Panc1 (cell line): ENCODE measurements at regions not wholly inside any gene's neighbourhood (a gene's known extent, or its start where the extent isn't known, plus 50 kb on each side); places are given as distances from the start of the nearest gene placed in this dataset.

Experiments used
- ATAC-seq: fragments of 200-7000 bp; cut with Tn5 transposase; 2 replicates; pipeline ENCODE4 v1.9.1; 2020; ENCODE audit warnings: mild to moderate bottlenecking, moderate library complexity
- BruUV-seq: library from RNA; stranded (reverse); fragments of 400-500 nt; replicated peaks from 2 replicates; lab custom pipeline; 2021; lab: Mats Ljungman, UMichigan
- CTCF ChIA-PET: fragments of 300-600 bp; sonication (Branson Sonifier 250); formaldehyde crosslinking; loops from one replicate; lab custom pipeline; 2022; ENCODE audit warnings: antibody characterized with exemption; lab: Charles Lee
- POLR2A ChIA-PET: fragments of 300-600 bp; sonication (Branson Sonifier 250); formaldehyde crosslinking; loops from one replicate; lab custom pipeline; 2022; ENCODE audit warnings: antibody characterized with exemption; lab: Charles Lee
- DNase-seq: peaks from one replicate; pipeline ENCODE4 v3.0.0-alpha.2; 2010; ENCODE audit warnings: low read depth, low spot score
- H3K27ac ChIP-seq: 2 replicates; pipeline ENCODE4 v1.5.1; 2011; ENCODE audit warnings: mild to moderate bottlenecking, low read length, inconsistent platforms
- H3K27me3 ChIP-seq: fragments of 200-500 bp; sonication (Bioruptor generic); 2 replicates; pipeline ENCODE4 v1.6.0; 2014; ENCODE audit warnings: low read length, inconsistent platforms; ENCODE audit not compliant: control insufficient read depth, insufficient read depth
- H3K36me3 ChIP-seq: fragments of 200-500 bp; sonication (Bioruptor generic); 2 replicates; pipeline ENCODE4 v1.5.1; 2014; ENCODE audit warnings: inconsistent platforms, mild to moderate bottlenecking, low read length, moderate library complexity; ENCODE audit not compliant: control insufficient read depth, insufficient read depth
- H3K4me1 ChIP-seq: 2 replicates; pipeline ENCODE4 v1.5.1; 2011; ENCODE audit warnings: inconsistent platforms, mild to moderate bottlenecking, low read length, moderate library complexity; ENCODE audit not compliant: control insufficient read depth, insufficient read depth
- H3K4me3 ChIP-seq, 2 experiments: 2 replicates each; pipeline ENCODE4 v1.5.1; 2011 to 2012; ENCODE audit warnings: low read depth in 2 of 2, low read length in 2 of 2, mild to moderate bottlenecking in 2 of 2, inconsistent platforms in 1 of 2, moderate library complexity in 1 of 2
- H3K9me3 ChIP-seq: fragments of 200-500 bp; sonication (Bioruptor generic); 2 replicates; pipeline ENCODE4 v1.5.1; 2014; ENCODE audit warnings: low read depth, mild to moderate bottlenecking, inconsistent platforms, low read length, moderate library complexity; ENCODE audit not compliant: control insufficient read depth, insufficient read depth
- POLR2AphosphoS5 ChIP-seq: IDR thresholded peaks from 2 replicates; pipeline ENCODE4 v1.6.1; 2012; ENCODE audit warnings: mild to moderate bottlenecking, low read depth, low read length, moderate library complexity
- SIN3A ChIP-seq: IDR thresholded peaks from 2 replicates; pipeline ENCODE4 v1.6.1; 2012; ENCODE audit warnings: low read depth, mild to moderate bottlenecking, low read length, moderate library complexity, borderline replicate concordance; ENCODE audit not compliant: insufficient read depth
- TCF7L2 ChIP-seq: IDR thresholded peaks from 2 replicates; pipeline ENCODE4 v1.6.1; 2011; ENCODE audit warnings: mild to moderate bottlenecking, low read depth, low read length, inconsistent platforms
- in situ Hi-C: cut with HindIII; loops from 2 replicates; pipeline ENCODE4 v1.10.0; 2016; ENCODE audit warnings: low sequenced_read_pairs, low pct_unique_long_range_greater_than_20kb
- intact Hi-C: fragments of 100-400 bp; cut with micrococcal nuclease; formaldehyde crosslinking; loops from one replicate; pipeline ENCODE4 v1.10.0; 2022; ENCODE audit not compliant: unreplicated experiment
- TF ChIP-seq, protein P1 (sequence below): fragments of 450-650 bp; IDR thresholded peaks from 2 replicates; pipeline ENCODE4 v1.5.1; 2017; ENCODE audit warnings: mild to moderate bottlenecking
- TF ChIP-seq, protein P2 (sequence below), 2 experiments: IDR thresholded peaks; 2 replicates each; pipeline ENCODE4 v1.6.1; 2011 to 2012; ENCODE audit warnings: low read depth in 2 of 2, control low read depth in 1 of 2, low read length in 1 of 2, mild to moderate bottlenecking in 1 of 2, moderate library complexity in 1 of 2; ENCODE audit not compliant: insufficient read depth in 1 of 2

DNA sequence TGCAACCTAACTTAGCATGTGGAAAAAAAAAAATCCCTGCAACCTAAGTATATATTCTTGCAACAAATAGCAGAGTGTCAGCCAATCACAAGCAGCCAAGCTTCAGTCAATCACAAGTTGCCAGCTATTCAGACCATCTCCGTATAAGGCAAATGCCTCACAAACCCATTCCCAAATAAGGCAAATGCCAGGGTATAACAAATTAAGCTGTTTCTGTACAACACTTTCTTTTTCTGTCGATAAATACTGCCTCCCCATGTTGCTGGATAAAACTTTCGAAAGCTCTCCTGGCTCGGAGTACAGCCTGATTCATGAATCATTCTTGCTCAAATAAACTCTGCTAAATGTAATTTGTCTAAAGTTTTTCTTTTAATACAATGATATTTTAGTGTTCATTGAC, 460.7 kb upstream of the SMIM31 start:
- Histone ChIP-seq H3K27ac (no peak overlapping the region), H3K36me3 (no peaks in the 10 kb centered on the region), H3K4me3 (no peak overlapping the region), H3K27me3 (no peaks in the 10 kb centered on the region), H3K4me1 (no peaks in the 10 kb centered on the region), H3K9me3 (no peaks in the 10 kb centered on the region)
- DNase-seq: no peak
- ATAC-seq: no peak
- POLR2A ChIA-PET: no interaction called here
- CTCF ChIA-PET: no interaction called here
- TF ChIP-seq, protein P1, sequence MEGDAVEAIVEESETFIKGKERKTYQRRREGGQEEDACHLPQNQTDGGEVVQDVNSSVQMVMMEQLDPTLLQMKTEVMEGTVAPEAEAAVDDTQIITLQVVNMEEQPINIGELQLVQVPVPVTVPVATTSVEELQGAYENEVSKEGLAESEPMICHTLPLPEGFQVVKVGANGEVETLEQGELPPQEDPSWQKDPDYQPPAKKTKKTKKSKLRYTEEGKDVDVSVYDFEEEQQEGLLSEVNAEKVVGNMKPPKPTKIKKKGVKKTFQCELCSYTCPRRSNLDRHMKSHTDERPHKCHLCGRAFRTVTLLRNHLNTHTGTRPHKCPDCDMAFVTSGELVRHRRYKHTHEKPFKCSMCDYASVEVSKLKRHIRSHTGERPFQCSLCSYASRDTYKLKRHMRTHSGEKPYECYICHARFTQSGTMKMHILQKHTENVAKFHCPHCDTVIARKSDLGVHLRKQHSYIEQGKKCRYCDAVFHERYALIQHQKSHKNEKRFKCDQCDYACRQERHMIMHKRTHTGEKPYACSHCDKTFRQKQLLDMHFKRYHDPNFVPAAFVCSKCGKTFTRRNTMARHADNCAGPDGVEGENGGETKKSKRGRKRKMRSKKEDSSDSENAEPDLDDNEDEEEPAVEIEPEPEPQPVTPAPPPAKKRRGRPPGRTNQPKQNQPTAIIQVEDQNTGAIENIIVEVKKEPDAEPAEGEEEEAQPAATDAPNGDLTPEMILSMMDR: no peak
- no peak for TF ChIP-seq SIN3A
- TF ChIP-seq, protein P2, sequence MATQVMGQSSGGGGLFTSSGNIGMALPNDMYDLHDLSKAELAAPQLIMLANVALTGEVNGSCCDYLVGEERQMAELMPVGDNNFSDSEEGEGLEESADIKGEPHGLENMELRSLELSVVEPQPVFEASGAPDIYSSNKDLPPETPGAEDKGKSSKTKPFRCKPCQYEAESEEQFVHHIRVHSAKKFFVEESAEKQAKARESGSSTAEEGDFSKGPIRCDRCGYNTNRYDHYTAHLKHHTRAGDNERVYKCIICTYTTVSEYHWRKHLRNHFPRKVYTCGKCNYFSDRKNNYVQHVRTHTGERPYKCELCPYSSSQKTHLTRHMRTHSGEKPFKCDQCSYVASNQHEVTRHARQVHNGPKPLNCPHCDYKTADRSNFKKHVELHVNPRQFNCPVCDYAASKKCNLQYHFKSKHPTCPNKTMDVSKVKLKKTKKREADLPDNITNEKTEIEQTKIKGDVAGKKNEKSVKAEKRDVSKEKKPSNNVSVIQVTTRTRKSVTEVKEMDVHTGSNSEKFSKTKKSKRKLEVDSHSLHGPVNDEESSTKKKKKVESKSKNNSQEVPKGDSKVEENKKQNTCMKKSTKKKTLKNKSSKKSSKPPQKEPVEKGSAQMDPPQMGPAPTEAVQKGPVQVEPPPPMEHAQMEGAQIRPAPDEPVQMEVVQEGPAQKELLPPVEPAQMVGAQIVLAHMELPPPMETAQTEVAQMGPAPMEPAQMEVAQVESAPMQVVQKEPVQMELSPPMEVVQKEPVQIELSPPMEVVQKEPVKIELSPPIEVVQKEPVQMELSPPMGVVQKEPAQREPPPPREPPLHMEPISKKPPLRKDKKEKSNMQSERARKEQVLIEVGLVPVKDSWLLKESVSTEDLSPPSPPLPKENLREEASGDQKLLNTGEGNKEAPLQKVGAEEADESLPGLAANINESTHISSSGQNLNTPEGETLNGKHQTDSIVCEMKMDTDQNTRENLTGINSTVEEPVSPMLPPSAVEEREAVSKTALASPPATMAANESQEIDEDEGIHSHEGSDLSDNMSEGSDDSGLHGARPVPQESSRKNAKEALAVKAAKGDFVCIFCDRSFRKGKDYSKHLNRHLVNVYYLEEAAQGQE (IDR thresholded peaks at IDR 0.05; ENCODE audit: insufficient read depth in 1 of 2, low read depth in 2 of 2, low read length in 1 of 2): no peak
- TF ChIP-seq POLR2AphosphoS5: no peak
- no peak for TF ChIP-seq TCF7L2
- no TSS peak for BruUV-seq
- in situ Hi-C loops (no loop called here), intact Hi-C loops (no loop called here)

DNA sequence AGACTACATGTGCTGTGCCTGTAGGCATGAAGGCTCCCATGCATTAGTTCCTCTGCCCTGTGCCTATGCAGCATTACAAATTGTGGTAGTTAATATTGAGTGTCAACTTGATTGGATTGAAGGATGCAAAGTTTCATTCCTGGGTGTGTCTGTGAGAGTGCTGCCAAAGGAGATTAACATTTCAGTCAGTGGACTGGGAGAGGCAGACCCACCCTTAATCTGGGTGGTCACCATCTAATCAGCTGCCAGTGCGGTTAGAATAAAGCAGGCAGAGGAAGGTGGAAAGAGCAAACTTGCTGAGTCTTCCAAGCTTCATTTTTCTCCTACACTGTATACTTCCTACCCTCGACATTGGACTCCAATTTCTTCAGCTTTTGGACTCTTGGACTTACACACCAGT, 460.2 kb upstream of the SMIM31 start:
- no peak for DNase-seq
- Histone ChIP-seq H3K4me3 (no peak overlapping the region), H3K27ac (no peak overlapping the region), H3K4me1 (no peaks in the 10 kb centered on the region), H3K27me3 (no peaks in the 10 kb centered on the region), H3K36me3 (no peaks in the 10 kb centered on the region), H3K9me3 (no peaks in the 10 kb centered on the region)
- in situ Hi-C loops (no loop called here), intact Hi-C loops (no loop called here)
- no TSS peak for BruUV-seq
- TF ChIP-seq TCF7L2: no peak
- no peak for TF ChIP-seq POLR2AphosphoS5
- no peak for TF ChIP-seq SIN3A
- TF ChIP-seq, protein P2 (IDR thresholded peaks at IDR 0.05; ENCODE audit: insufficient read depth in 1 of 2, low read depth in 2 of 2, low read length in 1 of 2): no peak
- TF ChIP-seq, protein P1: no peak
- POLR2A ChIA-PET: no interaction called here
- ATAC-seq: no peak
- CTCF ChIA-PET: no interaction called here
